SK-MEL-5 (cell line): ENCODE measurements at regions not wholly inside any gene's neighbourhood (a gene's known extent, or its start where the extent isn't known, plus 50 kb on each side); places are given as distances from the start of the nearest gene placed in this dataset.

Experiments used
- DNase-seq: peaks from one replicate; pipeline ENCODE4 v3.0.0-alpha.2; 2016; ENCODE audit warnings: low read depth, low spot score
- in situ Hi-C: cut with HindIII; loops from 2 replicates; pipeline ENCODE4 v1.10.0; 2016; ENCODE audit warnings: low sequenced_read_pairs, high pct_unique_total_duplicates, low pct_unique_long_range_greater_than_20kb

DNA sequence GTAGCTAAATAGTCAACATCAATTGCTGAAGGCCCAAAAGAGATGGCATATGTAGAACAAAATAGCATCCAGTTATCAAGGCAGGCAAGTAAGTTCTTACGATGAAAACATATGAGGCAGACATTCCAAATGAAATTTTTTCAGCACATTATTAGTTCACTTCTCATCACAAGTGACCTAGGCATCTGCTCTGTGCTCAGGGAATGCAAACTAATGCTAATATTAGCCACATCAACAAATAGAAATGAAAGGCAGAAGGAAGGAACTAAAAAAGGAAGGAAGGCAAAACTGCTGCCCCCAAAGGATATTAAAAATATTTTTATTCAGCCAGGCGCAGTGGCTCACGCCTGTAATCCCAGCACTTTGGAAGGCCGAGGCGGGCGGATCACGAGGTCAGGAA lies 51.2 kb upstream of the ROCK1 start:
- no peak for DNase-seq
- in situ Hi-C loops, result no loop called here

DNA sequence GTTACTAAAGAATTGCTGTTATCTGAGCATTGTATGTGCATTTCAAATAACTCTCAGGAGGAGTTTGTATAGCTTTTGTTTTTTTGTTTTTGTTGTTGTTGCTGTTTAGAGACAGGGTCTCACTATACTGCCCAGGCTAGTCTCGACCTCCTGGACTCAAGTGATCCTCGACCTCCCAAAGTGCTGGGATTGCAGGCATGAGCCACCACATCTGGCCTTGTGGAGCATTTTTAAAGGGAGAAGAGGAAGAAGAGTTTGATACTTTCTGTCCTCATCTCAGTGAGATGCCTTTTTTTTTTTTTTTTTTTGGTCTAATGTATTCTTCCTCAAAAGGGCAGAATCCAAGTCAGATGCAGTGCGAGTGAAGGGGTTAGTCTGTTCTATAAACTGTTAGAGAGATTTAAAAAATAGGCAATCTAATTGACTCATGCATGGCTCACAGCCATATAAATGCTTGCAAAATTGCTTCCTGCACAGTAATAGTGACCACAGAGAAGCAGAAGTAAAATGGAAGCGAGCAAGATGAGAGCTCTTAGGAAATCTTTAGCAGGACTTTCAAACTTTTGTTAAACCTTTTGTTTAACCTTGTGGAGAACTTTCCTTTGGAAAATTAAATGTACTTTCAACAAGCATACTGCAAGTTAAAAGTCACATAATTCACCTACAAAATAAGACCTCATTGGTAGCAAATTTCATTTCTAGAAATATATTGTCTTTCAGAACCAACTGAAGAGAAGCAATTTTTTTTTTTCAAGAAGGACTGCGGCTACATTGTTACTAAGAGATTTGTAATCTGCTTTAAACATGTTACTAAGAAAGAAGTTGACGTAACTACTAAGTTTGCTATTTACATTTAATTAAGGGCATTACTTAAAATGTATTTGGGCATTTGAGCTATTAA lies 52.3 kb upstream of the ROCK1 start:
- in situ Hi-C loops, result no loop called here
- no peak for DNase-seq

DNA sequence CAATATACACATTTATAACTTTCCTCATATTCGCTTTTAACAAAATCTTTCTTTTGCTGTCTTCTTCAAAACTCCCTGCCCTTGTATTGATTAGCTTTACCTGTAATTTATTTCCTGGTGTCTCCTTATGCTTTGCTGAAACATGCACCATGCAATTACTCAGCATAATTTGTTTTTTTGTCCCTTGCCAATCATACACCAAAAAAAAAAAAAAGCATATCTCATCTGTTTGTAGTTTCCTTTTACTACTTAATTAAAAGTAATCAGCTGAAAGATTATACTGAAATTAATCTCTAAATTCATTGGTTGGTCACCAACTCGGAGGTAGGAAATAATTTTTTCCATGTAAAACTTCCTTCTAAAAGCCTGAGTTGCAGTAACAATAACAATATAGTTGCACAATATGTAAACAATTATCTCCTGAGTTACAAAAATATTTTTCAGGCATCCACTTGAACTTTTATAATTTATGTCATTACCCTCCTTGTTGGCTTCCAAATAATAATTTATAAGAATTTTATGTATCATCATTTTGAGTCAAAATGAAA lies 53.0 kb upstream of the ROCK1 start:
- in situ Hi-C loops, result no loop called here
- no peak for DNase-seq

DNA sequence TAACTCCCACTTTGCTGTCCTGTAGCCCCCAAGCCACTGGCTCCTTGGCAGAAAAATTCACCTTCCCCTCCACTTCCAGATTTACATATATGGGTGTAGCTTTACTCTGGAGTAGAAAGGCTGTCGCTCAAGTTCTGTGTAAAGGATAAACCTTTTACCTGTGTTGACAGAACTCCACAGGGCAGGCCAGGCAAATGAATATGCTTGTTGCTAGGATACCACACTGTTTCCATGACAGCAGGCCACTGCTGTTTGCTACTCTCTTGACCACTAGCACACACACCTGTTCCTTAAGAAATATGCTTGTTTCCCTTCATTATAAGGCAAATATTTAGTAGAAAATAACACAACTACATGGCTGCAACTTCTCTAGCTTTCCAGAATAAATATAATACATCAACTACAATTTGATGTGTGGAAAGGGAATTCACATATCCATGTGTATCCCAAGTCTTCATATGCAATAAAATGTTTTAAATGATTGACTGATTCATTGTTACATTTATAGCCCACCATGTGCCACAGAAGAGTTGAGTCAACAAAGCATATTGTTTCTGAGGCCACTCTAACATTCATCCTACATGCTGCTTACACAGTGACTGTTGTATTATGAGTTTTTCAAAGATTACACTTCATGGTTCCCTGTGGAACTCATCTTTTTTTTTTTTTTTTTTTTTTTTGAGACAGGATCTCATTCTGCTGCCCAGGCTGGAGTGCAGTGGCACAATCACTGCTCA lies 56.2 kb upstream of the ROCK1 start:
- DNase-seq, result no peak
- in situ Hi-C loops, result no loop called here

DNA sequence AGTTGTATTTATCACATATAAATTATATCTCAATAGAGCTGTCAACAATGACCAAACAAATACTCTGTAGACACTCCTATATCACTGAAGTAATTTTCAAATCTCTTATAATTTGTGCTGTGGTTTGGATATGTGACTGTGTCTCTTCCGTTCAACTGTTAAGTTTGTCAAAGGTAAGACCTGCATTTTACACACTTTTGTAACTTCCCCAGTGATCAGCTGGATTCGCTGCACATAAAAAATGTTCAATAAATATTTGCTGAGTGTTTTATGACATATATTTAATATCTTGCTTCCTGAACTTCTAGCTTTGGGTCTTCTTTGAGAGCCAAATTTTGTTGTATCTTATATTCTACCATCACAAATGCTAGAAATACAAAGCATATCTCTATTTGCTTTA lies 57.3 kb upstream of the ROCK1 start:
- in situ Hi-C loops, result no loop called here
- DNase-seq, result no peak

DNA sequence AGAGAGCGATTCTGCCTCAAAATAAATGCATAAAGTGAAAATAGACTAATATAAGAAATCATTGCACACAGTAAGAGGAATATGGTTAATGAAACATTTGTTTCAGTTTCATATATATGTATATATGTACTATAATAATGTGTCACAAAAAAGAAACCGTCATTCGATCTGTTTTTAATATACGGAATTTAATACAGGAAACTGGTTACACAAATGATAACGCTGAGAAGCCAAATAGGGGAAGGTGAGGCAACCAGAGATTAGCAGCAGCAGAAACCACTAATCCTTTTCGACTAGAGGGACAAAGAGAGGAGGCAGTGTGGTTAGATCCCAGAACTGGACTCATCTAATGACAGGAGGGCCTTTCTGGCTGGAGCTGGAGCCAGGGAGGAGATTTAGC lies 64.2 kb upstream of the GREB1L start:
- in situ Hi-C loops, result no loop called here
- no peak for DNase-seq

DNA sequence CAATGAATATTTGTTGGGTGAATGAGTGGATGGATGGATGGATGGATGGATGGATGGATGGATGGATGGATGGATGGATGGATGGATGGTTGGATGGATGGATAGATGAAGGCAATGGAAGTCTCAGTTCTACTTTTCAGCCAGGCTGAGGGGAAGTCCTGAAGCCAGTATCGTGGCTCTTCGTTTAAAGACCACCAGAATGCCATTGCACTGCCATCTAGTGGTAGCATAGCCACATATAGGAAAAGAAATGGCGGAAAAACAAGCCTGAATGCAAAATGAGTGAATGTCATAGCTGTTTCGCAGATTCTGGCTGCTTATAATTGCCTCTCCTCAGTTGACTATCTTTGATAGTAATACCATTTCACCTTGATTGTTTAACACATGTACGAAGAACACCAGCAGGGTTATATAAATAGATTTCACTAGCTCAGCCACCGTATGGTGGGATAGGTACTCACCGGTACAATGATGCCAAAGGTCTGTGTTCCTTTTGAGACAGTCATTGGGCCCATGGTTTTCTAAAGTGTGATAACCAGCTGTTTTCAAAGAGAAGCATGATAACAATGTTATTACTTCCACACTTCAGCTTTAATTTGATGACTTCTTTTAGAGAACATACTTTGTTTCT lies 62.3 kb upstream of the GREB1L start:
- in situ Hi-C loops, result no loop called here
- peak; percentile 75 for DNase-seq

DNA sequence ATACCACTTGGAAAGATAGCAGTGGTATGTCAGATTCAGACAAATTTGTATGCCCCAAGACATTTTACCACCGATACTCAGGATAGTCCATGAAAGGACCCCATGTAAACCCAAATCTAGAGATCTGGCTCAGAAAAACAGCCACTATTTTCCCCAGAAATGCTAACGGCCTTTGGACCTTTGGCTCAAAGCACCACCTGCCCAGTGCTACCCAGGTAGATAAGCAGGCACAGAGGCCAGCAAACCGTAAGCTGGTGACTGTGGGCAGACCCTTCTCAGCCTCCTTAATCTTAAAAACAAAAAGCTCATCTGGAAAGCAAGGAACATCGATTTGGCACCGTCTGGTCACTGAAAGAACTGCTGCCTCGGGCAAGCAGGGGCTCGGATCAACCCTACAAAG lies 61.4 kb upstream of the GREB1L start:
- DNase-seq, result no peak
- in situ Hi-C loops, result no loop called here

DNA sequence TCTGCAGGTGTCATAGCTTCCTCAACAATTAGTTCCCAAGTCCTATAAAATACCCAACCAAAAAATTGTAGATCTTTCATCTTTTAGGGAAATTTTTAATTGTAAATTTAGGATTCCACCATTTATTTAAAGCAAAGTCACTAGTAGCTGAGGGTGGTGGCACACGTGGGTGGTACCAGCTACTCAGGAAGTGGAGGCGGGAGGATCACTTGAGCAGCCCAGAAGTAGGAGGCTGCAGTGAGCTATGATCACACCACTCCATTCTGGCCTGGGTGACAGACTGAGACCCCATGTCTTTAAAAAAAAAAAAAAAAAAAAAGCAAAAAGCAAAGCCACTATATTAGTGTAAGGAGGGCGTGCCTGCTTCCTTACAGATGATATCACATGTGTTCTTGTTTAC lies 60.3 kb upstream of the GREB1L start:
- no peak for DNase-seq
- in situ Hi-C loops, result no loop called here

DNA sequence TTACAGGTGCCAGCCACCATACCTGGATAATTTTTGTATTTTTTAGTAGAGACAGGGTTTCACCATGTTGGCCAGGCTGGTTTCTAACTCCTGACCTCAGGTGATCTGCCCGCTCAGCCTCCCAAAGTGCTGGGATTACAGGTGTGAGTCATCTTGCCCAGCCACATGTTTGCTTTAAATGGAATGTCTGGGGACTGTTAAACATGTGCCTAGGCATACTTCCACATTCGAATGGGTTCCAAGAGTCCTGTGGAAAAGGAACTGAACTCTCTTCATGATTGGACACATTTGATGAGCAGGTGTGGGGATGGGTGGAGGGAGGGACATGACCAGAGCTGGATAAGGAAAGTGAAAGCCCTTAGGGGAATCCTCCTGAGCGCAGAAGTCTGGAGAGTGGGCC lies 58.4 kb upstream of the GREB1L start:
- in situ Hi-C loops, result no loop called here
- DNase-seq, result no peak

DNA sequence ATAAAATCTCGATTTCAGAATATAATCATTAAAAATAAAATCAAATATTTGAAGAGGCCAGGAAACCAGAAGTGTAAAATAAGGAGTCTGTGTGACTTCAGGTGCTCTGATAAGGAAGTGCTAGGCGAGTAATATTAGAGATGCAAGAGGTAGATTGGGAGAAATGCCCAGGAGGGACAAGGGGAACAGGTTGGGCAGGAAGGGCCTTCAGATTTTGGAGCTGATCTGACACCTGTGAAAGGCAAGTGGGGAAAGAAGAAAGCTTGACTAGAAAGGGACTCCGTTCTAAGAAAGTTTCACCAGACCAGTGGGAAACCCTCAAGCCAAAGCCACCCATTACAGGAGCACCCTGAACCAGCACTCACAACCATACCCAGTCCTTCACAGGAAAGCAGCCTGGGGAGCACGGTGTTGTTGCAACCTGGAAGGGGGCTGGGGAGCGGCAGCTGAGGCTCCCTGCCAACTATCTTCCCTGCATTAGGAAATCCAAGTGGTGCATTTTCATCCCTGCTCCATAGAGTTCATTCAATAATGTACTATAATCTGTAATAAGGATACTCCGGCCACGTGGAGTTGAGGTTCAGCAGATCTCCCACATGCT lies 57.5 kb upstream of the GREB1L start:
- in situ Hi-C loops, result no loop called here
- DNase-seq, result no peak

DNA sequence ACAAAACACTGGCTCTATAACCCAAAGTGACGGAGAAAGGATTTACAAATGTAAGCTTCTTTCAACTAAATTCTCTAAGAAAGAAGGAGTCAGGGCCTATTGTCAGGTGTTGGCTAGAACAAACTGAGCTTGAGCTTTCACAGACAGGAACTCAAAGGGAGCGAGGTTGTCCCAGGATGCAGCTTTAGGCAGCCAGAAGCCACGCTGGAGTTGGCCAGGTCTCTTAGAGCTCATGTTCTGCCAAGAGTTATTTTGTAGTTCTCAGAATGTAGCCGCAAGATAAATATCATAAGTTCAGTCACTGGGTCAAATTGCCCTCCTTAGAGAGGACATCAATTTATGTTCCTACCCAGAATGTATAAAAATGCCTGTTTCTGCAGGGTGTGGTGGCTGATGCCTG lies 54.1 kb upstream of the GREB1L start:
- in situ Hi-C loops, result no loop called here
- DNase-seq, result no peak

DNA sequence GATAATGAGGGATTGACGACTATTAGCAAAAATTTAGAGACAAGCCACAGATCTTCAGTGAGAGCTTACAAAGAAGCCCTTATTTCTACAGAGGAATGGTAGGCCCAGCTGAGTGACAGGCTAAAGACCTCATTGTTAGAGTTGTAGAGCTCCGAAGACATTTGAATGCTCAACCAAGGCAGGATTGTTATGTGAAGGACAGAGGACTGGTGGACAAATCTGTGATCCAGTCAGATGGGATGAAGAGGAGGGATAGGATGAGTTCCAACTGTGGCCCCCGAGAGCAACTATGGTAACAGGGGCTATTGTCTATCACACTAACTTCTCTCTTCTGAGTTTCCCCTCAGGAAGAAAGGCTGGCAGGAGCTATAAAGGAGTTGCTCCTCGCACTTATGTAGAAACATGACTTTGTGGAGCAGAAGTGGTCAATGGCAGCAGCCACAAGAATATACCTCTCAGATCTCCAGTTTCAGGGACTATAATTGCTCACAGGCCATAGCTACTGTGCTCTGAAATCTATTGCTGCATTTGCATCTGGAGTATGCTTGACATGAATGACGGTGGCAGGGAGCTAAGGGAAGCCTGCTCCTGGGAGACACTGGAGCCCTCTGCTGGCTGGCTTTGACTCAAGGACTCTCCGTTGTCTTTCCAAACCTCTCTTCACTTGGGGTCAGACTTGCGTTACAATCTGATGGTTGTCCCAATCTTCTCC lies 50.3 kb upstream of the GREB1L start:
- peak; percentile 85 for DNase-seq
- in situ Hi-C loops, result no loop called here
